T47D (cell line): ENCODE measurements at regions not wholly inside any gene's neighbourhood (a gene's known extent, or its start where the extent isn't known, plus 50 kb on each side); places are given as distances from the start of the nearest gene placed in this dataset.

Experiments
- DNase-seq, 2 experiments: peaks; one replicate each; pipeline versions ENCODE4 v3.0.0 to v3.0.0-alpha.2; 2011 to 2012; ENCODE audit warnings: low read depth in 1 of 2, low spot score in 1 of 2
- JUND ChIP-seq: IDR thresholded peaks from 2 replicates; pipeline ENCODE4 v1.6.1; 2012; ENCODE audit warnings: low read depth
- in situ Hi-C: cut with HindIII; loops from 2 replicates; pipeline ENCODE4 v1.10.0; 2016; ENCODE audit warnings: low sequenced_read_pairs, low pct_unique_long_range_greater_than_20kb

DNA sequence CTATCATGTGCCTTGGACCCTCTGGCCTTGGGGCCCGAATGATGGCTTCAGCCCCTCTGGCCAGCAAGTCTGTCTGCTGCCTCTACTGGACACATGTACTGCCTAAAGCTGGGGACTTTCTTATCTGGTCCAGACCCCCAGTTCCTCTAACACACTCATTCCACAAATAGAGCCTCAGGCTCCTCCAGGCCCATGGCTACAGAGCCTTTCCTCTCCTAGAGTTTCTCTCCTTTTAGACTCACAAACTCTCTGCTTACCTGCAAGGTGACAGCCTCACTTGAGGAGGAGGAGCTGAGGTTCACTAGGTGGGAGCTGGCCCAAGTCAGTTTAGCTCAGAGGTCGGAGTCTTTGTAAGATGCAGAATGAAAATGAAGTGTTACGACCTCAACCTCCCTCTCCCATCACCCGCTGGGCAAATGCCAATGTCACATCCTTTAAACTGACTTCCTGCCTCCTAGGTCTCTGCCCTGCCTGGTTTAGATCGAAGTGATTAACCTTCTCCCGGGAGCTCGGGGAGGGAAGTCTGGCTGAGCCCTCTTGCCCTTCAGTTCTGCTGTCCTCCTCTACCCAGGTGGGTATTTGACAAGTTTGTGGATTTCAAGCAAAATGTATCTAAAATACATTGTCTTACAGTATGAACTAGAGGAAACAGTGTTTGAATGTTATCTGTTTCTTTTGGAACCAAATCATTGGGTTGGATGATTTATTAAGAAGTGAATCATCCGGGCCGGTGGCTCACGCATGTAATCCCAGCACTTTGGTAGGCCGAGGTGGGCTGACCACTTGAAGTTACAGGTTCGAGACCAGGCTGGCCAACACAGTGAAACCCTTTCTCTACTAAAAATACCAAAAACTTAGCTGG lies 71.9 kb upstream of the TNS3 start:
- in situ Hi-C loops, result no loop called here
- TF ChIP-seq JUND, result no peak
- peak in 1 of 2 experiments; percentile 48 for DNase-seq

DNA sequence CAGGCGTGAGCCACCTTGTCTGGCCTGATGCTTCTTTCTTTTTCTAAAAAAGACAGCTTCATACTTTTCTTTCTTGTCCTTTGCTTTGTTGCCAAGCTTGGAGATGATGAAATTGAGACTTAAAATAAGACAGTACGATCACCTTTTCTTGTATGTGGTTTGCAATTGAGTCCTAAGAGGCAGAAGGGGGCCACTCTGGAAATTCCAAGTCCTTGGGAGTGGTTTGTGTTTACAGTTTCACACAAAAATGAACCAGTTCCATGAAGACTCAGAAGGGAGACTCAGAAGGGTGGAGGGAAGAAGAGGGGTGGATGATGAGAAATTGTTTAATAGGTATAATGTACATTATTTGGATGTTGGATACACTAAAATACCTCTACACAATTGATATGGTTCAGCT lies 70.7 kb upstream of the TNS3 start:
- no peak for DNase-seq
- in situ Hi-C loops, result no loop called here
- no peak for TF ChIP-seq JUND

DNA sequence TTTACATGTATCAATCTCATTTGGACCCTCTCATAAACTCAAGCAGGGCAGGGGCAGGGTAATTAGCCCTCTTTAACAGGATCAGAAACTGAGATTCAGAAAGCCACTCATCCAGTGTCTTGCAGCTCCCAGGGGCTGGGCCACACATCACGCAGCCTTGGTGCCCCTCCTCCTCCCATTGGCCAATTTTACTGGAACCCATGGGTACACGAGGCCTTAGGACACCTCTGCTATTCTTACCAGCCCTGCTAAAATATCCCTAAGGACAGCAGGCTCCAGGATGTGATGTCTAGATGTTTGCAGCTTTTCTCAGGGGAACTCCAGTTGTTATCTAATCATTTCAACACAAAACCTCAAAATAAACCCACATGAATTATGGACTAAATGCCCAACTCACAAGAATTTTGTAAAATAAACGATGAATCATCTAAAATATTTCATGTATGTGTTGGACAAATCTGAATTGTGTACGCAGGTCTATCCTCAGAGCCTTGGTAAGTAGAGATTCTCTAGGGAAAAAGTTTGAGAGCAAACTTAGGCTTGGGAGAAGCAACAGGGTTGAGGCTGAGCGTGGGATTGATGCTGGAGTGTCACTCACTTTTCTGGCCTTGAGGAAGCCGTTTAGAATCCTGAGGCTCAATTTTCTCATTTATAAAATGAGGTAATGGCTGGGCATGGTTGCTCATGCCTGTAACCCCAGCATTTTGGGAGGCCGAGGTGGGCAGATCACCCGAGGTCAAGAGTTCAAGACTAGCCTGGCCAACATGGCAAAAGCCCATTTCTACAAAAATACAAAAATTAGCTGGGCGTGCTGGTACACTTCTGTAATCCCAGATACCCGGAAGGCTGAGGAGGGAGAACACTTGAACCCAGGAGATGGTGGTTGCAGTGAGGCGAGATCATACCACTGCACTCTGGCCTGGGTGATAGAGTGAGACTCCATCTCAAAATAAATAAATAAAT lies 69.7 kb upstream of the TNS3 start:
- TF ChIP-seq JUND, result no peak
- in situ Hi-C loops, result no loop called here
- peak in 1 of 2 experiments; percentile 47 for DNase-seq

DNA sequence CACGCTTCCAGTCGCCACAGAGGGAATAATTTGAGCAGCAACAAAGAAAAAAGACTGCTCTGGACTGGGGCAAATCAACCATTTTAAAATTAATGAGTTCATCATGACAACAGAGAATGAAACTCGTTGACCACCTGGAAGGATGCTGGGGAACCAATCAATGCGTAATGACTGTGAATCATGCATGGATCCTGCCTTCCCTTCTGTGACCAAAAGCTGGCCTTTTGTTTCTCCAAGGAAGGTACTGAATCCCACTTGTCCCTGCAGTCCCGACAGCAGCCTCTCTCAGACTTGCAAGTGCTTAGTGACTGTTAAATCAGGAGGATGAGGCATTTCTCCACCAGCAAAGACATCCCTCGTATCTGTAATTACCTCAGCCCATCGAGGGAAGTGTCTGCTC lies 68.0 kb upstream of the TNS3 start:
- no peak for DNase-seq
- in situ Hi-C loops, result no loop called here
- TF ChIP-seq JUND, result no peak

DNA sequence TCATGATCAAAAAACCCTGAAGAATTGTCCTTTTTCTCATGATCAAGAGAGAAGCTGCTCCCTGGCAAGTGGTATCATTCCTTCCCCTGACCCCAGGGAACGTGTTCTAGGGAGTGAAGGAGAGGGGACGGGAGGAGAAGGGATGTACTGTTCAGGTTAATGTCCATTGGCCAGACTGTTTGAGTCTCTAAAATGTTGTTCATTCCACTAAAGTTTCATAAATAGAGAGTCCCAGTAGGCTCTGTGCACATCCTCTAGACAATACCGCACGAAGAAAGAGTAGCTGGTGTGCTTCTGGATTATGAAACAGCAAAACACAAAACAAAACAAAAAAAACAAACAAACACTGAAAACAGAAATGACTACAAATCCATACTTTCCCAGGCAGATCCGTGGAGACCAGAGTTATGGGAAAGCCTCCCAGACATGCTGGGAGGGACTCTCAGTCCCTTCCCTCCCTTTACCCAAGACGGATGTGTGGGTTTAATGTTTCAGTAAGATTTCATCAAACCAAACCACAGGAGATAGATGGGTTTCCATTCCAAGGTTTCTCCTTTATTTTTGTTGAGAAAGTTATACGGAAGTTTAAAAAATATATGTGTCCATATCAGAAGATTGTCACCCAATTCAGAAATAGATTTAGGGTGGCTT lies 66.5 kb upstream of the TNS3 start:
- TF ChIP-seq JUND, result no peak
- no peak for DNase-seq
- in situ Hi-C loops, result no loop called here

DNA sequence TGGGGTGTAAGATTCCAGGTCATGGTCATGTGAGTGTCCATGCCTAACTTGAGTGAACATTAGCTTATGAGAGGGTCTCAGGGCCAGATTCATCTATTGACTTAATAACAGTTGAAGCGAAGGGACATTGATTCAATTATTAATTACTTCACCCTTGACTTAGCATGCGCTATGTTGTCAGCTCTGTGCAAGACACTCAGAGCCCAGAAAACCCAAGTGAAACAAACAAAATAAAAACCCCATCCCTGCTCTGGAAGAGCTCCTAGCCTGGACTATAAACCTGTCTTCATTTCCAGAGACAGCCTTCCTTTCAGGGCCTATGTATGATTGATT lies 66.0 kb upstream of the TNS3 start:
- no peak for TF ChIP-seq JUND
- in situ Hi-C loops, result no loop called here
- no peak for DNase-seq

DNA sequence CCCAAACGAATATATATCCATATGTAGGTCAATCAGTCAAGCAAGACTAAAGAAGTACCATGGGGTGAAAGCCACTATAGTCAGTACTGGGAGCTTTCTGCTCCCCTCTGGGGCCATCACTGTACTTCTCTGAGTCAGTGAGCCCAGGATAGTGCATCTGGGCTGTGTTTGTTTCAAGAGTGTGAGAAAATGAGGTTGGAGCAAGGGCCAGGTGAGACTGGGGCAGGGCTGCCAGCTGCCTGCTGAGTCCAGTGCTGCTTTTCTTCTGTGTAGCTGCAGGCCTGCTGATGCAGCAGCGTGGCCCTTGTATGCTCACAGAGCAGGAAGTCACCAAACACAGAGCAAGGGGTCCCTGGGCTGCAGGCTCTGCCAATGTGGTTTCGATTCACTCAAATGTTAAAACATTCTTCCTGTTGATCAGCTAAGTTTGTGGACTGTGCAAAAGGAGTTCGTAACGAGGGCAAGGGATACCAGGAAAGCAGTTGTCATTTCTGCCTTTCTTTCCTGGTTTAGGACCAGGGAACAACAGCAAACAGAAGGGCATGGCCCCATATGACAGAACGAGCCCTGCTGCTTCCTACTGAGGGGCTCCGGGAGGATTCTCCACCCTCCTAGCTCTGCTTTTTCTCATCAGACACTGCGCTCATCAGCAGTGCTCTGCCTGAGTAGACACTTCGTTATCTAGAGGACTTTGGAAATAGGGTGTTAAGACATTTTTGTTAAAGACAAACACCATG lies 65.4 kb upstream of the TNS3 start:
- in situ Hi-C loops, result no loop called here
- TF ChIP-seq JUND, result no peak
- DNase-seq, result no peak

DNA sequence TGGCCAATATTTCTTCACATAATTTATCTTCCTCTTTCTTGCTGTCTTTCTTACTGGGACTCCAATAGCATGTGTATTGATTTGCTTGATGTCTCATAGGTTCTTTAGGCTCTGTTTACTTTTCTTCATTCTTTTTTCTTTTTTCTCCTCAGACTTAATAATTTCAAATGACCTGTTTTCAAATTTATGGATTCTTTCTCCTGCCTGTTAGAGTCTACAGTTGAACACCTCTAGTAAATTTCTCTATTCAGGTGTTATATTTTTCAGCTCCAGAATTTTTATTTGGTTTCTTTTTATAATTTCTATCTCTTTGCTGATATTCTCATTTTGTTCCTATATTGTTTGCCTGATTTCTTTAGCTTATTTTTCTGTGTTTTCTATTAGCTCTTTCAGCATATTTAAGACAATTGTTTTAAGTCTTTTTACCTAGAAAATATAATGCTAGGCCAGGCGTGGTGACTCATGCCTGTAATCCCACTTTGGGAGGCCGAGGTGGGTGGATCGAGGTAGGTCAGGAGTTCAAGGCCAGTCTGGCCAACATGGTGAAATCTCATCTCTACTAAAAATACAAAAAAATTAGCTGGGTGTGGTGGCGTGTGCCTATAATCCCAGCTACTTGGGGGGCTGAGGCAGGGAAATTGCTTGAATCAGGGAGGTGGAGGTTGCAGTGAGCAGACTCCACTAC lies 61.9 kb upstream of the TNS3 start:
- in situ Hi-C loops, result no loop called here
- no peak for DNase-seq
- TF ChIP-seq JUND, result no peak

DNA sequence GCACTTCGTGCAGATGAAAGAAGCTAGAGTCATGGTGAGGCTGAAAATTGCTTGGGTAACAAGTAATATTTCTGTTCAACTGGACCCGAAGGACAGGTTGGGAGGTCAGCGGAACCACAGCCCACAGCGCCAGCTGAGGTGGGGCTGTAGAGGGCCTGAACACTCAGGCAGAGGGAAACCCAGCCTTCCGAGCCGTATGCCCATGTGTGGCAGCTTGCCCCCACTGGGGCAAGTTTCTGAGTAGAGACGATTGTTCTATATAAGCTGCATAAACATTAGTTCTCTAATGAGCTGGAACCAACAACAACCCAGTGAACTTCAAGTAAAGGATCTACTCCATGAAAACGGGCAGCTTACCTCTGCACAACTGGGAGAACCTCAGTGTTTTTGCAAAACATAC lies 58.4 kb upstream of the TNS3 start:
- DNase-seq, result no peak
- in situ Hi-C loops, result no loop called here
- TF ChIP-seq JUND, result no peak

DNA sequence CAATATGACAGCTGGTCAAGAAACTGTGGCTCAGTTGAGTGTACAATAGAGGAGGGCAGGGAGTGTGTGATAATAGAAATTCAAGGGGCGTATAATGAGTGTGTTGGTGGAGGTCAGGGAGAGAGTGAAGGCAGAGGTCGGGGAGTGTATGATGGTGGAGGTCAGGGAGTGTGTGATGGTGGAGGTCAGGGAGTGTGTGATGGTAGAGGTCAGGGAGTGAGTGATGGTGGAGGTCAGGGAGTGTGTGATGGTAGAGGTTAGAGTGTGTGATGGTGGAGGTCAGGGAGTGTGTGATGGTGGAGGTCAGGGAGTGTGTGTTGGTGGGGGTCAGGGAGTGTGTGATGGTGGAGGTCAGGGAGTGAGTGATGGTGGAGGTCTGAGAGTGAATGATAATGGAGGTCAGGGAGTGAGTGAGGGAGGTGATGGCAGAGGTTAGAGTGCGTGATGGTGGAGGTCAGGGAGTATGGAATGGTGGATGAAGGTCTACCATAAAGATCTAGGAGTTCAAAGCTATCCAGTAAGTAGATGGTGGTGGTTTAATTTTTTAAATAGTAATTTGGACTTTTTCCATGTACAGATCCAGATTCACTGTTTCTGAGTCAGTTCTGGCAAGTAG lies 57.7 kb upstream of the TNS3 start:
- no peak for DNase-seq
- in situ Hi-C loops, result no loop called here
- no peak for TF ChIP-seq JUND

DNA sequence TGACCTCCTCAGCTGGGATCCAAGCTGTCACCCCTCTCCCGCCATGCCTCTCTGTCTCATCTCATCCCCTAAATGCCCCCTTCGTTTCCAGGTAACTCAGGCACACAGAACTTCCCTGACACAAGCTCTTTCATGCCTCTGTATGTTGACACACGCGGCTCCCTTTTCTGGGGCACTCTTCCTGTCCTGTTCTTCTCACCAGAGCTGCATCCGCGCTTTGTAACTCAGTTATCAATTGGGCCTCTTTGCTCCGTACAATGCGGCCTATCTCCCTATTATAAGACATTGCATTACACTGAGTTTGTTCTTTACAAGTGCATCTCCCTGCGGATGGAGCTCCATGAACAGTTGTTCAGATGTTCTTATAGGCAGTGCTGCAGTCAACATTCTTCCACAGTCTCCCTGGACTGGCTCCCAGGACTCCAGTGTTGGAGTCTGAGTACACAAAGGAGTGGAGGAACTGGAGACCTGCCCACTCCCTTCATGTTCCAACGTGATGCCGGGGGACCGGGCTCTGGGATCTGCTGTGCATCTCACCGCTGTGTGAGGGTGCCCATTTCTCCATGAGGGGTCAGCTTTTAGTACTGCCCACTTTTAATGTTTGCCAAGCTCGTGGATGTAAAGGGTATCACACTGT lies 56.9 kb upstream of the TNS3 start:
- peak in 1 of 2 experiments; percentile 30 for DNase-seq
- in situ Hi-C loops, result no loop called here
- no peak for TF ChIP-seq JUND
